WTC11 (cell line): ENCODE measurements at regions not wholly inside any gene's neighbourhood (a gene's known extent, or its start where the extent isn't known, plus 50 kb on each side); places are given as distances from the start of the nearest gene placed in this dataset.

Experiments used
- AFF4 ChIP-seq: sonication (generic); formaldehyde crosslinking; IDR thresholded peaks from 2 replicates; pipeline ENCODE4 v1.8.1; 2023; ENCODE audit warnings: mild to moderate bottlenecking, missing genetic modification reagents, borderline replicate concordance
- SP1 ChIP-seq: sonication (generic); formaldehyde crosslinking; conservative IDR thresholded peaks from 2 replicates; pipeline ENCODE4 v1.8.1; 2022; ENCODE audit warnings: missing genetic modification reagents

- TF ChIP-seq SP1 (no peak), AFF4 (CRISPR knock-in tag) (no peak)
These were observed 172.2 kb downstream of the ERCC6L2 start for GRCh38 chr9:96047741-96048103.
